ENCODE measurements at regions not wholly inside any gene's neighbourhood (a gene's known extent, or its start where the extent isn't known, plus 50 kb on each side); places are given as distances from the start of the nearest gene placed in this dataset.

- CTCF ChIA-PET: interaction anchor here (1.5 to 1.8 kb wide), 2 partner anchors 43 to 143 kb away, joined by 3 to 5 read pairs; no protein-coding TSS in a partner anchor
Measured at GRCh38 chr2:67889056-67889455, 173.7 kb downstream of the C1D start.

GRCh38 chr2:67891642-67892041 lies 171.2 kb downstream of the C1D start:
- POLR2A ChIA-PET: no interaction called here
- TF ChIP-seq CTCF (IDR thresholded peaks at IDR 0.05; ENCODE audit: insufficient read depth, low read depth, low read length): no peak
- CTCF ChIA-PET: interaction anchor here (1.9 kb wide), 1 partner anchor 11 kb away, joined by 7 read pairs; no protein-coding TSS in a partner anchor
- DNase-seq (ENCODE audit: low read depth): no peak
- Histone ChIP-seq H3K27me3 (ENCODE audit: control insufficient read depth, insufficient read depth, low read length) (no peaks in the 10 kb centered on the region), H3K4me3 (ENCODE audit: low read depth, low read length) (no peak overlapping the region), H3K36me3 (ENCODE audit: control insufficient read depth, insufficient read depth, low read length) (no peaks in the 10 kb centered on the region)

More at GRCh38 chr2:67889056-67889455, 173.7 kb downstream of the C1D start:
- no peak overlapping the region for H3K4me3 ChIP-seq (ENCODE audit: low read depth, low read length)
- no peak for DNase-seq (ENCODE audit: low read depth)
- no peak for TF ChIP-seq CTCF (IDR thresholded peaks at IDR 0.05; ENCODE audit: insufficient read depth, low read depth, low read length)
- H3K36me3 ChIP-seq (ENCODE audit: control insufficient read depth, insufficient read depth, low read length): no peaks in the 10 kb centered on the region
- POLR2A ChIA-PET: interaction anchor here (0.5 kb wide), 1 partner anchor 13 kb away, joined by 7 read pairs; no protein-coding TSS in a partner anchor
- no peaks in the 10 kb centered on the region for H3K27me3 ChIP-seq (ENCODE audit: control insufficient read depth, insufficient read depth, low read length)

- H3K36me3 ChIP-seq (ENCODE audit: control insufficient read depth, insufficient read depth, low read length): no peaks in the 10 kb centered on the region
- POLR2A ChIA-PET: no interaction called here
- no peak for TF ChIP-seq CTCF (IDR thresholded peaks at IDR 0.05; ENCODE audit: insufficient read depth, low read depth, low read length)
- H3K4me3 ChIP-seq (ENCODE audit: low read depth, low read length): no peak overlapping the region
- no peak for DNase-seq (ENCODE audit: low read depth)
- no peaks in the 10 kb centered on the region for H3K27me3 ChIP-seq (ENCODE audit: control insufficient read depth, insufficient read depth, low read length)
- CTCF ChIA-PET: no interaction called here
Measured at GRCh38 chr2:67892339-67892846, 170.4 kb downstream of the C1D start.

- TF ChIP-seq CTCF (IDR thresholded peaks at IDR 0.05; ENCODE audit: insufficient read depth, low read depth, low read length): no peak
- POLR2A ChIA-PET: no interaction called here
- H3K36me3 ChIP-seq (ENCODE audit: control insufficient read depth, insufficient read depth, low read length): no peaks in the 10 kb centered on the region
- no peaks in the 10 kb centered on the region for H3K27me3 ChIP-seq (ENCODE audit: control insufficient read depth, insufficient read depth, low read length)
- H3K4me3 ChIP-seq (ENCODE audit: low read depth, low read length): no peak overlapping the region
- CTCF ChIA-PET: interaction anchor here (0.6 kb wide), 1 partner anchor 110 kb away, joined by 4 read pairs; no protein-coding TSS in a partner anchor
- no peak for DNase-seq (ENCODE audit: low read depth)
Measured at GRCh38 chr2:67895227-67895941, 167.4 kb downstream of the C1D start.

- POLR2A ChIA-PET: no interaction called here
- no peak for TF ChIP-seq CTCF (IDR thresholded peaks at IDR 0.05; ENCODE audit: insufficient read depth, low read depth, low read length)
- CTCF ChIA-PET: no interaction called here
- Histone ChIP-seq H3K4me3 (ENCODE audit: low read depth, low read length) (no peak overlapping the region), H3K36me3 (ENCODE audit: control insufficient read depth, insufficient read depth, low read length) (no peaks in the 10 kb centered on the region), H3K27me3 (ENCODE audit: control insufficient read depth, insufficient read depth, low read length) (no peaks in the 10 kb centered on the region)
- DNase-seq (ENCODE audit: low read depth): no peak
Measured at GRCh38 chr2:67896076-67896475, 166.7 kb downstream of the C1D start.
